Subcutaneous abdominal adipose tissue (tissue), 5 donors: ENCODE measurements at regions not wholly inside any gene's neighbourhood (a gene's known extent, or its start where the extent isn't known, plus 50 kb on each side); places are given as distances from the start of the nearest gene placed in this dataset.

Experiments
- H3K27ac ChIP-seq: one replicate; pipeline ENCODE4 v1.7.0; 2013; ENCODE audit warnings: low read depth, mild to moderate bottlenecking, inconsistent platforms, low read length, moderate library complexity
- H3K27me3 ChIP-seq, 5 donors: one replicate each; pipeline ENCODE4 v1.7.0; 2013; ENCODE audit warnings: low read length in 5 of 5, inconsistent platforms in 1 of 5; ENCODE audit not compliant: control insufficient read depth in 5 of 5, insufficient read depth in 4 of 5
- H3K36me3 ChIP-seq, 5 donors: one replicate each; pipeline ENCODE4 v1.7.0; 2013; ENCODE audit warnings: low read length in 5 of 5; ENCODE audit not compliant: control insufficient read depth in 5 of 5, insufficient read depth in 5 of 5
- H3K4me1 ChIP-seq, 5 donors: one replicate each; pipeline ENCODE4 v1.7.0; 2013; ENCODE audit warnings: low read length in 5 of 5, mild to moderate bottlenecking in 3 of 5, moderate library complexity in 1 of 5; ENCODE audit not compliant: control insufficient read depth in 5 of 5, insufficient read depth in 5 of 5
- H3K4me3 ChIP-seq, 5 donors: one replicate each; pipeline ENCODE4 v1.7.0; 2013; ENCODE audit warnings: low read length in 5 of 5, low read depth in 1 of 5
- H3K9ac ChIP-seq, 5 donors: one replicate each; pipeline ENCODE4 v1.7.0; 2013; ENCODE audit warnings: low read length in 5 of 5, mild to moderate bottlenecking in 4 of 5, moderate library complexity in 3 of 5
- H3K9me3 ChIP-seq, 5 donors: one replicate each; pipeline ENCODE4 v1.7.0; 2013; ENCODE audit warnings: low read length in 5 of 5; ENCODE audit not compliant: control insufficient read depth in 5 of 5
- donor health status: healthy.
- donor health status: healthy.
- donor health status: healthy.
- donor health status: healthy.
- donor health status: healthy.

DNA sequence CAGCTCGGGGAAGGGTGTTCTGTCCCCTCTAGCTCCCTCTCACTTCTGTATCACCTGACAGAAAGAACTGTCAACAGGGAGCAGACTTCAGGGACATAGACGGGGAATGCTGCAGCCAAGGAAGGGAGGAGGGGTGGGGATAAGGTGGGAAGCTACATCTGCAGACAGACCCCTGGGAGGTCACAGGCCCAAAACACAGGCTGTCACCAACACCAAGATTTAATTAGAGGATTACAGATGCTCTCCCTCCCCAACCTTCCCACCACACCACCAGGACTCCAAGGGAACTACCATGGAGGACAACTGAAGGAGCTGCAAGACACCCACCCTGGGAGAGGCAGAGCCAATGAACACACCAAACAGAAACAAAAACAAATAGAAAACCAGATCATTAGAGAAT, 425.2 kb upstream of the VSTM2A start:
- Histone ChIP-seq H3K9me3 (peaks cover 0 to 8% (median 0%) of the 10 kb centered on the region in 5 donors), H3K4me1 (no peaks in the 10 kb centered on the region), H3K27me3 (peaks cover 0 to 3% (median 0%) of the 10 kb centered on the region in 5 donors), H3K27ac (no peak overlapping the region), H3K36me3 (no peaks in the 10 kb centered on the region), H3K9ac (no peak overlapping the region), H3K4me3 (no peak overlapping the region)

DNA sequence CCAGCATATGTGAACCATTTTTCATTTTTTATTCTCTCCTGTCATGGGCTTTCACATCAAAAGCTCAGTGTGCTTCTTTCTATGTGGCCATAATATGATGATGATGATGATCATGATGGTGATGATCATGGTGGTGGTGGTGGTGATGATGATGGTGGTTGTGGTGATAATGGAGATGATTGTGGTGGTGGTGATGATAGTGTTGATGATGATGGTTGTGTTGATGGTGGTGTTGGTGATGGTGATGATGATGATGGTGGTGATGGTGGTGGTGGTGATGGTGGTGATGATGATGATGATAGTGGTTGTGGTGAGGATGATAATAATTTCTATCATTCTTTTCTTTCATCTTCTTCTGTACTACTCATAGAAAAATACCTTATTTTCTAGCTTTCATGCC, 413.1 kb upstream of the VSTM2A start:
- Histone ChIP-seq H3K9me3 (peaks cover 0 to 14% (median 8%) of the 10 kb centered on the region in 5 donors), H3K9ac (no peak overlapping the region), H3K4me3 (no peak overlapping the region), H3K27me3 (no peaks in the 10 kb centered on the region), H3K27ac (no peak overlapping the region), H3K4me1 (no peaks in the 10 kb centered on the region), H3K36me3 (no peaks in the 10 kb centered on the region)

DNA sequence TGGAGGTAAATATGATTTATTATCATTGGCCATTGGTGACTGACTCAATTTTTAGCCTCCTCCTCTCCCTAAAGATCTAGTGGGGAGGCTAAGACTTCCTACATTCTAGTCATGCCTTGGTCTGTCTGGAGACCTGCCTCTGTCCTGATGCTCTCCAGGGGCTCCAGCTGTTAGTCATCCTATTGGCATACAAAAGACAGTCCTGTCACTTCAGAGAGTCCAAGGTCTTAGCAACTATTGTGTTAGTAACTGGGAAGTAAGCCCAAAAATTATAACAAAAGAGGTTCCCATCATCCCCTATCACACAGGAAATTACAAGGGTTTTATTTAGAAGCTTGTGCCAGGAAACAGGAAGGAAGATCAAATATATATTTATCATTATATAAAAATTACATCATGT, 400.6 kb upstream of the VSTM2A start:
- Histone ChIP-seq H3K27me3 (no peaks in the 10 kb centered on the region), H3K4me1 (peaks cover 0 to 4% (median 0%) of the 10 kb centered on the region in 5 donors), H3K36me3 (no peaks in the 10 kb centered on the region), H3K9ac (no peak overlapping the region), H3K27ac (no peak overlapping the region), H3K4me3 (no peak overlapping the region), H3K9me3 (peaks cover 0 to 5% (median 2%) of the 10 kb centered on the region in 5 donors)

DNA sequence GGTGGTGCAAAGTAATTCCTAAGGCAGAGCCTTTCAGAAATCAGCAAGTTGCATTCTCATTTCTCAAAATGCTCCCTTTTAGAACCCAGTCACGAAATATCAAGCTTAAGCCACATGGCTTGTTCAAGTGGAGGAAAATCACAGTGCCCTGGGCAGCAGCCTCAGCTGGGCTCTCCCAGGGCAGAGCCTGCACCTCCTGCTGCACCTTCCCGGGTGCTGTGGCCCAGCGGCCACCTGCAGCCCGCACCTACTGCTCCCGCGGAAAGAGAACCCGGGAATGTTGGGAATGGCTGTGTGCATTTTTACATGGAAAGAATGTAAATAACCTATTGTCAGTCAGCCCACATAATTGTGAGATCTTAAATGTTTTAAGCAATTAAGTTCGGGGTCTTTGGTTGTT, 396.5 kb upstream of the VSTM2A start:
- Histone ChIP-seq H3K4me3 (no peak overlapping the region), H3K36me3 (no peaks in the 10 kb centered on the region), H3K9ac (no peak overlapping the region), H3K27ac (no peak overlapping the region), H3K4me1 (peaks cover 0 to 4% (median 0%) of the 10 kb centered on the region in 5 donors), H3K9me3 (peaks cover 0 to 7% (median 0%) of the 10 kb centered on the region in 5 donors), H3K27me3 (no peaks in the 10 kb centered on the region)

DNA sequence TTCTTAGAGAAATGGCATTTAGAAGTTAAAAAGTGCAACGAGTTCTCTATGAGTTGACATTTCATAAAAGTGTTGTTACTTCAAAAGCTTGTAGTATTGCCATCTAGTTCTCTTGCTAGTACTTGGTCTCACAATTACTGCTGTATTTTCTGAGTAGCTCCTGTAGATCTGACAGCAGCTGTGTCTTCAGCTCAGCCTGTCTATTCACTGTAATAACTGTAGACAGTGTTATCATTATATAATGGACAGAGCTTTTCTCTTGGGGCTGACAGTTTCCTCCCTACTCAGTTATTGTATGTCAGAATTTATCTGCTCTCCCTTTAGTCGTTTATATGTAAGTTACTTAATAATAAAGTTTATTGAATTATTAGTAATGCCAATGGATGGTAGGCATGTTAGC, 388.7 kb upstream of the VSTM2A start:
- H3K9ac ChIP-seq: no peak overlapping the region
- H3K9me3 ChIP-seq: peaks cover 0 to 7% (median 0%) of the 10 kb centered on the region in 5 donors
- no peaks in the 10 kb centered on the region for H3K27me3 ChIP-seq
- H3K4me1 ChIP-seq: no peaks in the 10 kb centered on the region
- H3K27ac ChIP-seq: no peak overlapping the region
- no peak overlapping the region for H3K4me3 ChIP-seq
- no peaks in the 10 kb centered on the region for H3K36me3 ChIP-seq

DNA sequence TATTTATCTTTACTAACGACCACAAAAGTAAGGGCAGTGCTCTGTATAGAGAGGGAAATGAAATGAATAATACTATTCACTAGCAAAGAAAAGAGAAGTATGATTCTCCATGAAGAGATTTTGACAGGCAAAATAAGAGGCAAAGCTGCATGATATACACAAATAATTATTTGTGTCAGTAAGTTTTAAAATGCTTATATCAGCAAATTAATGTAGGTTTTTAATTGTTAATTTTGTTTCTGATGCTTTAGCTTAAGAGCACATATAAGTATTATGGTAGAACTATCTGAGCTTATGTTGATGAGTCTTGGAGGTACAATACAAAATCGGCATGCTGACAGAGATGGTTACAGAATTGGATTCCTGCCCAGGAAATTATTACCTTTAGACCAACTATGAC, 383.1 kb upstream of the VSTM2A start:
- no peaks in the 10 kb centered on the region for H3K27me3 ChIP-seq
- H3K4me1 ChIP-seq: no peaks in the 10 kb centered on the region
- no peaks in the 10 kb centered on the region for H3K36me3 ChIP-seq
- H3K4me3 ChIP-seq: no peak overlapping the region
- no peak overlapping the region for H3K27ac ChIP-seq
- no peak overlapping the region for H3K9ac ChIP-seq
- peaks cover 0 to 7% (median 0%) of the 10 kb centered on the region in 5 donors for H3K9me3 ChIP-seq

DNA sequence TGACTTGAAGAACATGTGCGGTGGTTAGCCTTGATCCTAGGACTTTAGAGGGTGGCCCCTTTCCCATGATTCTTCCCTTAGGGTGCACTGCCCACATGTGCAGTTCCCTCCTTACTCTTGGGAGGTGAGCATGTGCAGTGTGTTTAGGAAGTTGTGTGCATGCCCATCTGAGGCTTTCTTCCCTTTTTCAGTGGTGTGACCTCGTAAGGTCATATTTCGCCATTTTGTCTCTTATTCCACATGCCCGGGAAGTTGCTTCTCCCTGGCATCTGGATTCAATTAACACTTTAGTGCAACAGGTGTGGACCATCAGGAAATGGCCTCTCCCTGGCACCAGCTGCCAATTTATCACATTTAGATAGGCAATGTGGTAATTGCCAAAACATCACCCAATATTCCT, 380.6 kb upstream of the VSTM2A start:
- Histone ChIP-seq H3K4me1 (no peaks in the 10 kb centered on the region), H3K4me3 (no peak overlapping the region), H3K27me3 (no peaks in the 10 kb centered on the region), H3K9ac (no peak overlapping the region), H3K9me3 (peaks cover 0 to 5% (median 0%) of the 10 kb centered on the region in 5 donors), H3K27ac (no peak overlapping the region), H3K36me3 (no peaks in the 10 kb centered on the region)

DNA sequence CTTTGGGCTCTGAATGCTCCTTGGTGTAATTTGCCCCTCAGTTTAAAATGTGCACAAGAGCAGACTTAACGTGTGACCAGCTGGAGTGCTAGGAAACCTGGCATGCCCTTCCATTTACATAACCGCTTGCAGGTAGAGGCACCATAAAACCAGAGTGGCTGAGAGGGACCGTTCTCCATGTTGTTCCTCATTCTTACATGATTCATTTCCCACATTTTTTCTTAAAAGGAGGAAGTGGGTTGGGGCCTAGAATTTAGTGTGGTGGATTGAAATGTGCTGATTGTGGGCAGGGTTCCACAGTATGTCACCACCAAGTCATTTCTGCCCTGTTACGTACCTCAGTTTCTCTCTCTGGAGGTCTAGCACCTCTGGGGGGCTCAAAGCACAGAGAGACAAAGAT, 375.8 kb upstream of the VSTM2A start:
- H3K4me1 ChIP-seq: no peaks in the 10 kb centered on the region

DNA sequence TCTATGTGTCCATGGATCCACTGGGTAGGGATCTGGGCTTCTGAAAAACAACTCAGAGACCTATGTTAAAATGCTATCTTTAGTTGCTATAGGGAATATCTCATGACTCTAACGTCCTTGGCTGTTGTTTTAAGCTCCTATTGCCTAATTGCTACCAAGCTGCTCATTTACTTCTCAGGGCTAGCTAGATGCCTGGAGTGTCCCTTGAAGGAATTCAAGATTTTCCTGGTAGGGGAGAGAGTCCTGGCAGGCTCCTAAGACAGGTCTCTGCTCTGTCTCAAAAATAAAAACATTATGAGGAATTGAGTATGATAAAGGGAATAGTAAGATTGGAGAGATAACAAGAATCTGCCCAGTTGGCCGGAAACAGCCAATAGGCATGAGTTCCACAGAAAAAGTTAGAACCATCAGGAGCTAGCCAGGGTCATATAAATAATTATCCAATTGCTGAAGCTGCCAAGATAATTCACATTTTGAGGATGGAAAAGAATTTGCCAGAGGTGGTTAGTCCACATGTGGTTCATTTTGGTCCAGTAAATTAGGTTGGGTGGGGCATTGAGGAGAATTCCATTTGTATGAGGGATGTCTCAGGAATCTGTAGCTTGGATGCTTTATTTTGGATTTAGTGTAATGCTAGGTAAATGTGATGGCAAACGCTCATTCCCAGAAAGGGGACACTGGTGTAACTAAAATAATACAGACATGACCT, 362.7 kb upstream of the VSTM2A start:
- no peak overlapping the region for H3K4me3 ChIP-seq
- no peak overlapping the region for H3K9ac ChIP-seq
- H3K4me1 ChIP-seq: no peaks in the 10 kb centered on the region
- peaks cover 0 to 5% (median 0%) of the 10 kb centered on the region in 5 donors for H3K9me3 ChIP-seq
- no peaks in the 10 kb centered on the region for H3K27me3 ChIP-seq
- H3K36me3 ChIP-seq: no peaks in the 10 kb centered on the region
- no peak overlapping the region for H3K27ac ChIP-seq

More for the DNA sequence above, 375.8 kb upstream of the VSTM2A start:
- Histone ChIP-seq H3K9me3 (peaks cover 0 to 4% (median 0%) of the 10 kb centered on the region in 5 donors), H3K27me3 (no peaks in the 10 kb centered on the region), H3K9ac (no peak overlapping the region), H3K4me3 (no peak overlapping the region), H3K27ac (no peak overlapping the region), H3K36me3 (no peaks in the 10 kb centered on the region)

DNA sequence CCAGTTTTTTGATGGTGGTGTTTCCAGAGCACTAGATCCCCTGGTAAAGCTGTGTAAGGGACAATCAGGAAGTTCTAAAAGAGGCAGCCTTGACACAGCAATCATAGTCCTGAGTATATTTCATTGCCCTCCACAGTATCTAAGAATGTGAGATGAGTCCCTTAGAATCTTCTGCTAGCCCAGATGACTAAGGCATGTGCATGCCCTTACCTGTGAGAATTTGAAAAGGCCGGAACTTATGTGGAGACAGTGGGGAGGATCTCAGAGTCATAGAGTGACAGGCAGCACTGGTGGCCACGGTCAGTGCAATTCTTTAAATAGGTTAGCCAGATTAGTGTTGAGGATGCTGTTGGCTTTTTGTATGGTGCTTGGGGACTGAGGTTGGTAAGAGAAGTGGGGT, 361.4 kb upstream of the VSTM2A start:
- Histone ChIP-seq H3K4me1 (no peaks in the 10 kb centered on the region), H3K4me3 (no peak overlapping the region), H3K27me3 (no peaks in the 10 kb centered on the region), H3K9me3 (peaks cover 0 to 5% (median 0%) of the 10 kb centered on the region in 5 donors), H3K27ac (no peak overlapping the region), H3K36me3 (no peaks in the 10 kb centered on the region), H3K9ac (no peak overlapping the region)
